ENCODE measurements at regions not wholly inside any gene's neighbourhood (a gene's known extent, or its start where the extent isn't known, plus 50 kb on each side); places are given as distances from the start of the nearest gene placed in this dataset.

DNA sequence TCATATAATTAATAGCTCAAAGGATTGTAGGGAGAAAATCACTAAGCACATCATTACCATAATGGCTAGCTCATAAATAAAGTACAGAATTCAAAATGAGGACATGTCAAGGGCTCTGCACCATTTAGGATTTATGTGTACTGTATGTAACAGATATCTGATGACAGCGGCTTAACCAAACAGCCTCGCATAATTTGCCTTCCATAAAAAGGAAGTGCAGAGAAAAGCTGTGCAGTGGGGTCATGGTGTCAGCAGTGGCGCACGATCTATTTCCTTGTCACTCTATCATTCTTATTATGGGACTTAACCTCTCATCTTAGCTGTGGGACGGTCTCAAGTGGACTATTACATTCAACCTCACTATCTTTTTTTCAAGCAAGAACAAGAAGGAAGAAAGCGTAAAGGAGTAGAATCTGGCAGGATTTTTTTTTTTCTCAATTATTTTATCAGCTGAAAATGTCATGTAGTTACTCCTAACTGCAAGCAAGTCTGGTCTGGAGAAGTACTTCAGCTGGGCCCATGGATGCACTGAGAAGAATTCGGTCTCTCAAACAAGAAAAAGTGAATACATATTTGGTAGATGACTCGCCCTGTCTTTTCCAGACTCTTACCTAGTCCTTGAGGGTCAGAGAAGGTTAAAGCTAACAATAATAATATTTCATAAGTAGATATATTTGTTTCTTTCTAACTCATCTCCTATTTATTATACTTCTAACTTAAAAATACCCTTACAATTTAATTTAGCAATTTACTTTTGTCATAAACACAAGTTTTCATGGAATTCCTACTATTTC is 94.6 kb downstream of the COX18 start:
- Histone ChIP-seq H3K4me3 (ENCODE audit: insufficient read depth, low read depth, low read length) (no peak overlapping the region), H2AK9ac (replicated peaks; ENCODE audit: low read depth, low read length, poor library complexity) (no peak overlapping the region), H3K4ac (ENCODE audit: low read depth, low read length) (peak overlapping the region; percentile 88), H2BK15ac (ENCODE audit: low read depth, low read length) (peak overlapping the region; percentile 24; the same call in 1 of the 3 replicates), H2AFZ (replicated peaks; ENCODE audit: low read length, poor library complexity) (peak overlapping the region; percentile 82), H4K91ac (ENCODE audit: insufficient read depth, low read depth, low read length) (peak overlapping the region; percentile 21; the same call in 1 of the 2 replicates), H3K79me1 (ENCODE audit: low read depth in 1 of 2, low read length in 2 of 2) (no peaks in the 10 kb centered on the region), H3K14ac (replicated peaks; ENCODE audit: low read depth, low read length) (peak overlapping the region; percentile 75), H3K4me2 (ENCODE audit: low read depth, low read length) (peak overlapping the region; percentile 79), H3K27me3 (ENCODE audit: control insufficient read depth, insufficient read depth, low read length) (no peaks in the 10 kb centered on the region), H3K9me3 (ENCODE audit: control insufficient read depth, insufficient read depth, low read length) (peaks cover 2% of the 10 kb centered on the region; the same call in 1 of the 2 replicates), H2BK5ac (ENCODE audit: low read depth, low read length, poor library complexity, severe bottlenecking) (peak overlapping the region; percentile 70), H2BK20ac (ENCODE audit: low read depth, low read length) (peak overlapping the region; percentile 80), H3K18ac (ENCODE audit: low read depth, low read length) (peak overlapping the region; percentile 80; the same call in 1 of the 2 replicates), H3K36me3 (ENCODE audit: control insufficient read depth, insufficient read depth, low read length) (no peaks in the 10 kb centered on the region), H3K4me1 (ENCODE audit: control insufficient read depth, insufficient read depth, low read length) (peaks cover 4% of the 10 kb centered on the region), H4K8ac (ENCODE audit: low read depth in 2 of 2, low read length in 2 of 2) (peak overlapping the region; percentile 11 to 65; a peak in 2 of 4 replicates), H3K27ac (ENCODE audit: insufficient read depth, low read length) (peak overlapping the region; percentile 77; the same call in 1 of the 2 replicates), H2AK5ac (ENCODE audit: low read depth, low read length) (no peak overlapping the region), H4K20me1 (ENCODE audit: insufficient read depth, low read length) (no peaks in the 10 kb centered on the region), H3K9ac (ENCODE audit: low read depth, low read length) (no peak overlapping the region), H3K23ac (ENCODE audit: low read depth, low read length) (peak overlapping the region; percentile 62), H3K56ac (ENCODE audit: extremely low read depth, insufficient read depth, low read length) (peak overlapping the region; percentile 76), H3K9me1 (ENCODE audit: insufficient read depth, low read length) (peaks cover 5% of the 10 kb centered on the region), H4K5ac (ENCODE audit: low read depth, low read length) (peak overlapping the region; percentile 67; the same call in 1 of the 2 replicates), H2BK120ac (ENCODE audit: low read depth, low read length) (peak overlapping the region; percentile 92)
- CTCF ChIA-PET: no interaction called here
- peak; percentile 56 for DNase-seq
- no CpG with 5 or more reads among the region's 8 CpGs for WGBS, 2 experiments (ENCODE audit: extremely low coverage in 2 of 2, insufficient read length in 1 of 2)
- intact Hi-C loops (cut with micrococcal nuclease): loop anchor here (5.0 kb wide), 1 partner anchor 78 kb away; no protein-coding TSS in a partner anchor
- ATAC-seq (ENCODE audit: low read depth): peak; percentile 77
- POLR2A ChIA-PET (ENCODE audit: unreplicated experiment): no interaction called here
- TF ChIP-seq POLR2A (IDR thresholded peaks at IDR 0.05; ENCODE audit: low read depth, low read length): no peak
- TF ChIP-seq FOS (IDR thresholded peaks at IDR 0.05; ENCODE audit: low read depth, low read length): no peak
- no peak for TF ChIP-seq MXI1 (IDR thresholded peaks at IDR 0.05; ENCODE audit: borderline replicate concordance, low read depth, low read length)
- TF ChIP-seq BHLHE40 (IDR thresholded peaks at IDR 0.05; ENCODE audit: low read depth, low read length): no peak
- TF ChIP-seq, protein P1, sequence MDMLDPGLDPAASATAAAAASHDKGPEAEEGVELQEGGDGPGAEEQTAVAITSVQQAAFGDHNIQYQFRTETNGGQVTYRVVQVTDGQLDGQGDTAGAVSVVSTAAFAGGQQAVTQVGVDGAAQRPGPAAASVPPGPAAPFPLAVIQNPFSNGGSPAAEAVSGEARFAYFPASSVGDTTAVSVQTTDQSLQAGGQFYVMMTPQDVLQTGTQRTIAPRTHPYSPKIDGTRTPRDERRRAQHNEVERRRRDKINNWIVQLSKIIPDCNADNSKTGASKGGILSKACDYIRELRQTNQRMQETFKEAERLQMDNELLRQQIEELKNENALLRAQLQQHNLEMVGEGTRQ (IDR thresholded peaks at IDR 0.05; ENCODE audit: low read depth, low read length): no peak
- TF ChIP-seq MAFK (IDR thresholded peaks at IDR 0.05; ENCODE audit: low read depth, low read length): no peak
- TF ChIP-seq CEBPB (IDR thresholded peaks at IDR 0.05; ENCODE audit: low read depth, low read length): no peak
- no peak for TF ChIP-seq RFX5 (IDR thresholded peaks at IDR 0.05; ENCODE audit: low read depth, low read length)
- TF ChIP-seq RCOR1 (IDR thresholded peaks at IDR 0.05; ENCODE audit: insufficient replicate concordance, low read length): no peak
- TF ChIP-seq CHD1 (IDR thresholded peaks at IDR 0.05; ENCODE audit: low read depth, low read length): no peak
- no peak for TF ChIP-seq MAZ (IDR thresholded peaks at IDR 0.05; ENCODE audit: borderline replicate concordance, low read depth, low read length)
- TF ChIP-seq SMC3 (IDR thresholded peaks at IDR 0.05; ENCODE audit: low read depth, low read length): no peak
- TF ChIP-seq, protein P2, sequence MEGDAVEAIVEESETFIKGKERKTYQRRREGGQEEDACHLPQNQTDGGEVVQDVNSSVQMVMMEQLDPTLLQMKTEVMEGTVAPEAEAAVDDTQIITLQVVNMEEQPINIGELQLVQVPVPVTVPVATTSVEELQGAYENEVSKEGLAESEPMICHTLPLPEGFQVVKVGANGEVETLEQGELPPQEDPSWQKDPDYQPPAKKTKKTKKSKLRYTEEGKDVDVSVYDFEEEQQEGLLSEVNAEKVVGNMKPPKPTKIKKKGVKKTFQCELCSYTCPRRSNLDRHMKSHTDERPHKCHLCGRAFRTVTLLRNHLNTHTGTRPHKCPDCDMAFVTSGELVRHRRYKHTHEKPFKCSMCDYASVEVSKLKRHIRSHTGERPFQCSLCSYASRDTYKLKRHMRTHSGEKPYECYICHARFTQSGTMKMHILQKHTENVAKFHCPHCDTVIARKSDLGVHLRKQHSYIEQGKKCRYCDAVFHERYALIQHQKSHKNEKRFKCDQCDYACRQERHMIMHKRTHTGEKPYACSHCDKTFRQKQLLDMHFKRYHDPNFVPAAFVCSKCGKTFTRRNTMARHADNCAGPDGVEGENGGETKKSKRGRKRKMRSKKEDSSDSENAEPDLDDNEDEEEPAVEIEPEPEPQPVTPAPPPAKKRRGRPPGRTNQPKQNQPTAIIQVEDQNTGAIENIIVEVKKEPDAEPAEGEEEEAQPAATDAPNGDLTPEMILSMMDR (conservative IDR thresholded peaks at IDR 0.05; ENCODE audit: low read depth, low read length): no peak
- in situ Hi-C loops (cut with MboI; ENCODE audit: low sequenced_read_pairs): no loop called here
- BruUV-seq (replicated peaks): no TSS peak
- dilution Hi-C loops (cut with HindIII; ENCODE audit: low sequenced_read_pairs, unreplicated experiment): no loop called here

All from IMR-90 (cell line).